ENCODE measurements at regions not wholly inside any gene's neighbourhood (a gene's known extent, or its start where the extent isn't known, plus 50 kb on each side); places are given as distances from the start of the nearest gene placed in this dataset.
A peak's percentile ranks its signal among the peaks of the same experiment; 100 is the strongest.
"Not testable (repeated sequence)": the region's sequence is repeated elsewhere in the genome, so short reads cannot be mapped to it uniquely, and the experiment has no call there.

DNA sequence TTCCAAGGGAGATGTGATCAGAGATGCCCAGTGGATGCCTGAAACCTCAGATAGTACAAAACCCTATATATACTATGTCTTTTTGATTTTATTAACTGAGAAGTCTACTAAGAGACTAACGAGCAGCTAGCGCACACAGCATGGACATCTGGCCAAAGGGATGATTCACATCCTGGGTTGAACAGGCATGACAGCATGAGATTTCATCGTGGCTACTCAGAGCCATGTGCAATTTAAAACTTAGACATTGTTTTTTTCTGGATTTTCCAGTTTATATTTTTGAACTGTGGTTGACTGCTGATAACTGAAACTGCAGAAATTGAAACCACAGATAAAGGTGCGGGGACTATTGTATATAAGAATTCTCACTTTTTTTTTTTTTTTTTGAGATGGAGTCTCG lies 2252.9 kb upstream of the AGA start:
- DNase-seq (ENCODE audit: low spot score) = peak; percentile 79

- DNase-seq (ENCODE audit: low spot score) = no peak
These were observed 2256.1 kb upstream of the AGA start for GRCh38 chr4:179698321-179698720.

DNA sequence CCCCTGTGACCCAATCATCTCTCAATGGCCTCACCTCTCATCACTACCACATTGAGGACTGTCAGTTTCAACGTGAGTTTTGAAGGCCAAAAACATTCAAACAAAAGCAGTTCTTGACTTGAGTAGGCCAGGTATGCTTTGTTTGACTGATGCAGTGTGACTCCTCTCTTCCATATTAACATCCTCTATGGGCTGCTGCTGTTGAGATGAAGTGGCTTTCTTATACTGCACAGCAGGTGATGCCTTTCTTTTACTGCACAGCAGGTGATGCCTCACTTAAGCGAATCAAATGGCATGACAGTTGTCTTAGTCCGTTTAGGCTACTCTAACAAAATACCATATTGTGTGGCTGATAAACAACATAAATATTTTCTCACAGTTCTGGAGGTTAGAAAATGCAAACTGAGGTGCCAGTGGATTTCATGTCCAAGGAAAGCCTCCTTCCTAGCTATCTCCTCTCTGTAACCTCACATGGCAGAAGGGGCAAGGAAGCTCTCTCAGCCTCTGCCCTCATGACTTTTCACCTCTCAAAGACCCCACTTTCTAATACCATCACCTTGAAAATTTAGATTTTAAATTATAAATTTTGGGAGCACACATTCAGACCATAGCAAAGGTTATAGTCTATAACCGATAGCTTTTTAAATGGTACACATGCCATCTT lies 2267.9 kb upstream of the AGA start:
- DNase-seq (ENCODE audit: low spot score) = no peak

DNA sequence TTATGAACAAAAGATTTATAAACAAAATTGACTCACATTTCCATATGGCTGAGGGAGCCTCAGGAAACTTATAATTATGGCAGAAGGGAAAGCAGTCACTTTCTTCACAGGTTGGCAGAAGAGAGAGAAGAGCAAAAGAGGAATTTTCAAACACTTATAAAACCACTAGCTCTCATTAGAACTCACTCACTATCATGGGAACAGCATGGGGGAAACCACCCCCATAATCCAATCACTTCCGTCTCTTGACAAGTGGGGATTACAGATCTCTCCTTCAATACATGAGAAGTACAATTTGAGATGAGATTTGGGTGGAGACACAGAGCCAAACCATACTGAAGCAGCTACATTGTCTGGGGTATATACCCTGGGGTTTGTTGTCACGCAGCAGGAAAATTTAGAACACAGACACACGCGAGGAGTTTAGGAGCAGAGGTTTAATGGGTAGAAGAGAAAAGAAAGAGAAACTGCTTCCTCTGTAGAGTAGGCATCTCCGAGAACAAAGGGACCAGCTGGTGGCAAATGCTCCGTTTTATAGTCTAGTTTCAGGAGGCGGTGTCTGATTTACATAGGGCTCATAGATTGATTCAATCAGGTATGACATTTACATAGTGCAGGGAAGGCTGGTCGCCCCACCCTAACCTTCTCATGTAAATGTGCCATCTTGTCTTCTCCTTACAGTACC lies 2277.7 kb upstream of the AGA start:
- no peak for DNase-seq (ENCODE audit: low spot score)

DNA sequence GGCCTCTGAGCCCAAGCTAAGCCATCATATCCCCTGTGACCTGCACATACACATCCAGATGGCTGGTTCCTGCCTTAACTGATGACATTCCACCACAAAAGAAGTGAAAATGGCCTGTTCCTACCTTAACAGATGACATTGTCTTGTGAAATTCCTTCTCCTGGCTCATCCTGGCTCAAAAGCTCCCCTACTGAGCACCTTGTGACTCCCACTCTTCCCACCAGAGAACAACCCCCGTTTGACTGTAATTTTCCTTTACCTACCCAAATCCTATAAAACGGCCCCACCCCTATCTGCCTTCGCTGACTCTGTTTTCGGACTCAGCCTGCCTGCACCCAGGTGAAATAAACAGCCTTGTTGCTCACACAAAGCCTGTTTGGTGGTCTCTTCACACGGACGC lies 2284.3 kb upstream of the AGA start:
- not testable (repeated sequence) for DNase-seq (ENCODE audit: low spot score)

DNA sequence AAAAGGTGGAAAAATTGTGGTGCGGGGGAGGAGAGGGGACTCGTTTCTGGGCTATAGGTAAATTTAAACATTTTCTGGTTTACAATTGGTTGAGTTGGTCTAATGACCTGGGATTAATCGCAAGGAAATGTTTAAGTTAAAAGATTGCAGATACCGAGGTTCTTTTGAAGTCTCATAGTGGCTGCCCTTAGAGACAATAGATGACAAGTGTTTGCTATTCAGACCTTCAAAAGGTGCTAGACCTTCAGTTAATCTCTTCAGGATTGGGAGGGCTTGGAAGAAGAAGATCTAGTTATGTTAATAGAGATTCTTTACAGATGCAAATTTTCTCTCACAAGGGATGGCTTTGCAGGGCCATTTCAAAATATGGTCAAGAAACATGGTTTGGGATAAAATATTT lies 2286.1 kb upstream of the AGA start:
- DNase-seq (ENCODE audit: low spot score) = no peak

DNA sequence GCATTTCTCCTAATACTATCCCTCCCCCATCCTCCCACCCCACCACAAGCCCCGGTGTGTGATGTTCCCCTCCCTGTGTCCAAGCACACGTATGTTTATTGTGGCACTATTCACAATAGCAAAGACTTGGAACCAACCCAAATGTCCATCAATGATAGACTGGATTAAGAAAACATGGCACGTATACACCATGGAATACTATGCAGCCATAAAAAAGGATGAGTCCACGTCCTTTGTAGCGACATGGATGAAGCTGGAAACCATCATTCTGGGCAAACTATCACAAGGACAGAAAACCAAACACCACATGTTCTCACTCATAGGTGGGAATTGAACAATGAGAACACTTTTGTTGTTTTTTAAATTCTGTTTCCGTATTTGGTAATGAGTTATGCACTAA lies 2294.6 kb upstream of the AGA start:
- DNase-seq (ENCODE audit: low spot score) = not testable (repeated sequence)

- DNase-seq (ENCODE audit: low spot score) = no peak
These were observed 2296.6 kb upstream of the AGA start for GRCh38 chr4:179738822-179739221.

DNA sequence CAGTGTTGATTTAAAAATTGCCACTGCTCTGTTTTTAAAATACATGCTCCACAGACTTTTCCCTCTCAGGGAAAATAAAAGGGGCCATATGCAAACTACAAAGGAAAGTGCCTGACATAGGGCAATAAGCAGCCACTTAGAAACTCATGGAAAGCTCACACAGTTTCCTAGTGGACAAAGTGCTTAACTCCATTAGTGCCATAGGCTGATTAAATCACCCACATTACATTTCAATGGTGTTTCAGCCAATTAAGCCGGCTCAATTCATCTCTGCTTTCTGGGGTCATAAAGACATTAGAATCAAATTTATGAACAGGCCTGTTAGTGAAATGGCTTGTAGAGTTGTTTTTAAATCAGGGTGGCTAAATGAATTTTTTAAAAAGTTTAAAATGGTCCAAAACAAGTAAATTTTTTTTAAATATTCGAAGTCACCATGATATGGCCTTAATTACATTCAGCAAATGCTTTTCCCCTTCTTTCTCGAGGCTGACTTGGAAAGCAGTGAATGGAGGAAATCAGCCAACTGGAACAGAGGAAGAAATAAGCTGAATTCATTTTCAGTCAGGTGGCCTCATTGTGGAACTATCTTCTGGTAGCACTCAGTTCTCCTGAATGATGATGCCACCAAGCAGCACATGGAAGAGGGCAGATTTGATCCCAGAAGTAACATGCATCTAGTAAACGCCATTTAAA lies 2305.1 kb upstream of the AGA start:
- DNase-seq (ENCODE audit: low spot score) = no peak

DNA sequence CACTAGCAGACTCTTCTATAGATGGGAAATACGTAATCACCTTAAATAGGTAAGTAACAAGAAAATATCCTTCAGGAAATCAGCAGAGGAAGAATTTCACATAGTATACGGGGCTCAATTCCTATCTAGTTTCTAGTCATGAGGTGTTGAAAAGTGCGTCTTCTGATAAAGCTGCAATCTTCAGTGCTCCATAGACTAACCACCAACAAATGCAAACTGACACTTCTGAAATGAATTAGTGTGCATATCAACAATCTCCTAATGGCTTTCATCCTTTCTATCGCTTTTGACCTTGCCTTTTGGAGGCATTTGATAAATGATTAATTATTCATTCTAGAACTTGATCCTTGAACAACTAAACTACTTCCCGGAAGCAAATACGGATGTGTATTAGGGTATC lies 2306.6 kb upstream of the AGA start:
- no peak for DNase-seq (ENCODE audit: low spot score)

DNA sequence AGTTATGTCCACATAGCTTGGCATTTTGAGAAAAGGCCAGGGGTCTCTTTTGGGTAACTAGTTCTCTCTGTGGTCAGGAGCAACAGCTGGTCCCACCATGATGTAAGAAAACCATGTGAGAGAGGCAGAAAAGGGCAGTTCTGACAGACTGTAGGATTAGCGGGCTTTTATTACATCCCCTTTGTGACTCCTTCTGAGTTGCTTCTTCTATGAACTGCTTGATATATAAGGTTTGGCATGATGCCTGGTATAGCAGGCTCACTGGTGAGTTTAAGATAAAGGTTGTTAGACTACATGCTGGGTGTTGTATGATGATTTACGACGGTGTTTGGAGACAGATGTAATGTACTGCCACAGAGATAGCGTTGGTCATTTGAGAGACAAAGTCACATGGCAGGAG lies 2308.1 kb upstream of the AGA start:
- DNase-seq (ENCODE audit: low spot score) = peak; percentile 3

DNA sequence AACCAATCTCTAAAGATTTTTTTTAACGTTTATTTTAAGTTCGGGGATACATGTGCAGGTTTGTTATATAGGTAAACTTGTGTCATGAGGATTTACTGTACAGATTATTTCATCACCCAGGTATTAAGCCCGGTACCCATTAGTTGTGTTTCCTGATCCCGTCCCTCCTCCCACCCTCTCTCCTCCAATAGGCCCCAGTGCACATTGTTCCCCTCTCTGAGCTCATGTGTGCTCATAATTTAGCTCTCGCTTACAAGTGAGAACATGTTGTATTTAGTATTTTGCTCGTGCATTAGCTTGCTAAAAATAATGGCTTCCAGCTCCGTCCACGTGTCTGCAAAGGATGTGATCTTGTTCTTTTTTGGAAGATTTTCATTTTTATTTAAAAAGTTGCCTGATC lies 2309.4 kb upstream of the AGA start:
- no peak for DNase-seq (ENCODE audit: low spot score)

DNA sequence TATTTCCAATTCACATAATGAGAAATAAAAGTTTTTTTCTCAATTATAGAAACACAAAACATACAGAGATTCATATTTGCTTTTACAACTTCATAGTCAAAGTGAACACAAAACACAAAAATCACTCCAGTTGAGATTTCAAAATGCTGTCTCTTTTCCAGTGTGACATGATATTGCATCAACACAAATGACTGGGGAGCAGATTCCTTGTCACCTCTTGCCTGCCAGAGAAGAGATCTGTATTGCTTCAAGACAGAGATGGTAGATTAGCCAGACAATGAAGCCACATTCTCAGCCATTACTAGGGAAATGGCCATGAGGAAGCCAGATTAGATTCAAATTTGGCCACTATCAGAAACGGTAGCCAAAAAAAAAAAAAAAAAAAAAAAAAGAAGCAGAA lies 2313.1 kb upstream of the AGA start:
- no peak for DNase-seq (ENCODE audit: low spot score)

GRCh38 chr4:179757641-179758040 lies 2315.4 kb upstream of the AGA start:
- no peak for DNase-seq (ENCODE audit: low spot score)

DNA sequence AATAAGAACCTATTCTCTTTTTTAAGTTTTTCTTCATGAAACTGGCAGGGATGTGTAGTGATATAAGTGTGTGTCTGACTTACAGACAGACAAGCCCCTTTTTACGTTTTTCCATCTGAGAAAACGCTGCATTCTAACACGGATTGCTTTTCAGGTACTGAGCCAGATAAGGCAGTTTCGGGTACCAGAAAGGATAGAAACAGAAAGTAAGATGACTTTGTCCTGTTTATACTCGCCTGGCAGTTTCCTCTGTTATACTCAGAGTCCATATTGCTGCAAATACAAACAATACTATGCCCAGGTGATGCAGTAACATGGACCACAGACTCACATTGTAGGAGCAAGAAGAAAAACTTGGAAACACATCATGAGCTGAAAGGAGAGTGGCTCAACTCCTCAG lies 2320.6 kb upstream of the AGA start:
- no peak for DNase-seq (ENCODE audit: low spot score)

GRCh38 chr4:179766938-179767337 lies 2324.7 kb upstream of the AGA start:
- DNase-seq (ENCODE audit: low spot score) = no peak

DNA sequence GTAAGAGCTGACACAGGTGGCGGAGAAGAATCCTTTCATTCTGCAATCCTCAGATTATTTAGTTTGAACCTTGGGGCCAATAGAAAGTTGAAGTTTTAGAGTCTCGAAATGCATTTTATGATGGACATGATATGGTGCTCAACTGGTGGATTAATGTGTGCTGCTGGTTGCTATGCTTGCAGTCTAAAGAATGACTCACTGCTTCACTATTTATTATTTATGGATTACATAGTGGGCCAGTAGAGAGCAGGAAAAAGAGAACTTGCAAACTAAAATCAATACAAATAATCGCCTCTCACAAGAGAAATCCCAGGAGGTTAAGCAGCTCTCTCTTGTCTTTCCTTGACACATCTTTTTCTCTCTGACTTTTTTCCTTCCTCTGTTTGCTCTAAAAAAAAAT lies 2326.8 kb upstream of the AGA start:
- DNase-seq (ENCODE audit: low spot score) = no peak

DNA sequence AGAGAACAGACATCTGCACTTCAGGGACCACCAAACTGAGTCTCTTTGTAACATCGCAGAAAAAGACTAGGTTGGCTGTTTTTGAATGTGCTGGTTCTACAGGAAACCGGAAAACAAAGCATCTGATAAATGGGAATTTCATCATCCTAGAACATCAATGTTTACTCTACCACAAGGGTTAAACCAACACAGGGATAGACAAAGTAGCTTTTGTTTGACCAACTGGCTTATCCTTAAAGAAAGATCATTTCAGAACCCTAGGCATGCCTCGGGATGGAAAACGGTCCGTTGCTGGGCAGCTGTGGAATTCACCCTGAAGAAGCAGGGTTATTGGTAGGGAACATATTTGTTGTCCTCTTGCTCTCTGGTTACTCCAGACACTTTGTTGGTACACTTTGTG lies 2355.5 kb upstream of the AGA start:
- no peak for DNase-seq (ENCODE audit: low spot score)

DNA sequence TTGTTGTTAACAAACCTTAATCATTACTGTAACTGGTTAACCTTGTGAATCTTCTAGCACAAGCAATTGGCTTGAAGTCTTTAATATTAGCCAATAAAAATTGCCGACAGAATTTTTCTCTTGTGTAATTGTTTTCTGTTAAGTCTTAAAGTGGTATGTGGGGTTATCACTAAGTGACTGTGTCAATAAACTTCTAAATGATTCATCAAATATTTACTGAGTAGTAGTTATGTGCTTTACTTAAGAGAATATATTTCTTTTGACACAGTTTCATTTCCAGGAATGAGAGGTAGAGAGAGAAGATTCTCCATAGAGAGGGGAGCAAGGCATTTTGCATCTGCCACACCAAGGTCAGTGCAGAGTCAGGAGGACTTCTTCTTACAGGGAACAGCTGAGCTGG lies 2361.6 kb upstream of the AGA start:
- DNase-seq (ENCODE audit: low spot score) = no peak

DNA sequence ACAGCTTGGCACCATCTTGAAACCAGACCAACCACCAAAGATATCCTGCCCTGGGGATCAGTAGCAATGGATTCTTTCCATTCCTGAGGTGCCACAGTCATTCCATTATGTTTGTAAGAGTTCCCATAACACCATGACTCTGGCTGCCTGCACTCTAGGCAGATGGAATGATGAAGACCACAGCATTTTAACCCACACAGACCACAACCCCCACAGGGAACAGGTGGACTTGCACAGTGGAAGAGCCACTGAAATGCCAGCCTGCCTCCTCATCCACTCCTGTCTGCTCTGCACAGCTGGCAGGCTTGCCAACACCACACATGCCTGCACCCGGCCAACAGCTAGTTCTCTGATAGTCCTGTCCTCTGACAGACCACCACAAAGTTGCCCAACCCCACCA lies 2362.2 kb upstream of the AGA start:
- DNase-seq (ENCODE audit: low spot score) = no peak

- no peak for DNase-seq (ENCODE audit: low spot score)
These were observed 2375.1 kb upstream of the AGA start for GRCh38 chr4:179817317-179817716.

- DNase-seq (ENCODE audit: low spot score) = no peak
These were observed 2381.1 kb upstream of the AGA start for GRCh38 chr4:179823342-179823741.

GRCh38 chr4:179831274-179831673 lies 2389.0 kb upstream of the AGA start:
- no peak for DNase-seq (ENCODE audit: low spot score)

Data from RKO (cell line).